PC-3 (cell line): ENCODE measurements at regions not wholly inside any gene's neighbourhood (a gene's known extent, or its start where the extent isn't known, plus 50 kb on each side); places are given as distances from the start of the nearest gene placed in this dataset.

ENCODE experiments used
- CTCF ChIP-seq: fragments of 300-600 bp; sonication (generic); conservative IDR thresholded peaks from 2 replicates; pipeline ENCODE4 v1.5.1; 2017; ENCODE audit warnings: antibody characterized with exemption, low read depth, mild to moderate bottlenecking, low read length
- EZH2 ChIP-seq: fragments of 300-600 bp; sonication (generic); IDR thresholded peaks from one replicate; pipeline ENCODE4 v1.6.1; 2017; ENCODE audit warnings: antibody characterized with exemption, mild to moderate bottlenecking, low read length; ENCODE audit not compliant: unreplicated experiment
- EZH2phosphoT487 ChIP-seq: fragments of 300-600 bp; sonication (generic); IDR thresholded peaks from 2 replicates; pipeline ENCODE4 v1.6.1; 2018; ENCODE audit warnings: mild to moderate bottlenecking, antibody characterized with exemption, low read length, borderline replicate concordance

GRCh38 chr7:13724191-13724976, 265.1 kb downstream of the ETV1 start:
- TF ChIP-seq CTCF (no peak), EZH2phosphoT487 (no peak), EZH2 (no peak)
